Mucosa of descending colon (tissue), 3 donors: ENCODE measurements at regions not wholly inside any gene's neighbourhood (a gene's known extent, or its start where the extent isn't known, plus 50 kb on each side); places are given as distances from the start of the nearest gene placed in this dataset.
A peak's percentile ranks its signal among the peaks of the same experiment; 100 is the strongest.
"Not testable (repeated sequence)": the region's sequence is repeated elsewhere in the genome, so short reads cannot be mapped to it uniquely, and the experiment has no call there.

ENCODE experiments used
- ATAC-seq: fragments of 200-7000 bp; cut with Tn5 transposase; one replicate; pipeline ENCODE4 v1.9.1; 2020; ENCODE audit warnings: mild to moderate bottlenecking, moderate library complexity
- DNase-seq, 3 donors: peaks; one replicate each; pipeline ENCODE4 v3.0.0-alpha.2; 2020
- H3K36me3 ChIP-seq: fragments of 200-600 bp; one replicate; pipeline ENCODE4 v1.8.0; 2021; ENCODE audit warnings: low read depth, mild to moderate bottlenecking
- H3K4me1 ChIP-seq: fragments of 200-600 bp; one replicate; pipeline ENCODE4 v1.8.0; 2021; ENCODE audit warnings: low read depth, mild to moderate bottlenecking
- H3K4me3 ChIP-seq: fragments of 200-600 bp; one replicate; pipeline ENCODE4 v1.8.0; 2021; ENCODE audit warnings: mild to moderate bottlenecking
- H3K9me3 ChIP-seq: fragments of 200-600 bp; one replicate; pipeline ENCODE4 v1.8.0; 2021; ENCODE audit warnings: mild to moderate bottlenecking
- intact Hi-C, 2 donors: fragments of 100-400 bp; cut with DNase I in 1 of 2; cut with micrococcal nuclease in 1 of 2; formaldehyde crosslinking; loops; one replicate each; pipeline versions ENCODE4 v1.11.0 to v1.11.1; 2022; cut with DNase I, micrococcal nuclease
- TF ChIP-seq, protein P1 (sequence below): fragments of 200-600 bp; IDR thresholded peaks from one replicate; pipeline ENCODE4 v1.8.0; 2022; ENCODE audit warnings: antibody characterized with exemption, mild to moderate bottlenecking
- donor health status: DM: no; HTN: no; CAD: no; lungs with moderate emphysema.
- donor health status: DM: no; HTN: no; CAD: no.
- donor health status: DM: no; HTN: yes; CAD: no.

DNA sequence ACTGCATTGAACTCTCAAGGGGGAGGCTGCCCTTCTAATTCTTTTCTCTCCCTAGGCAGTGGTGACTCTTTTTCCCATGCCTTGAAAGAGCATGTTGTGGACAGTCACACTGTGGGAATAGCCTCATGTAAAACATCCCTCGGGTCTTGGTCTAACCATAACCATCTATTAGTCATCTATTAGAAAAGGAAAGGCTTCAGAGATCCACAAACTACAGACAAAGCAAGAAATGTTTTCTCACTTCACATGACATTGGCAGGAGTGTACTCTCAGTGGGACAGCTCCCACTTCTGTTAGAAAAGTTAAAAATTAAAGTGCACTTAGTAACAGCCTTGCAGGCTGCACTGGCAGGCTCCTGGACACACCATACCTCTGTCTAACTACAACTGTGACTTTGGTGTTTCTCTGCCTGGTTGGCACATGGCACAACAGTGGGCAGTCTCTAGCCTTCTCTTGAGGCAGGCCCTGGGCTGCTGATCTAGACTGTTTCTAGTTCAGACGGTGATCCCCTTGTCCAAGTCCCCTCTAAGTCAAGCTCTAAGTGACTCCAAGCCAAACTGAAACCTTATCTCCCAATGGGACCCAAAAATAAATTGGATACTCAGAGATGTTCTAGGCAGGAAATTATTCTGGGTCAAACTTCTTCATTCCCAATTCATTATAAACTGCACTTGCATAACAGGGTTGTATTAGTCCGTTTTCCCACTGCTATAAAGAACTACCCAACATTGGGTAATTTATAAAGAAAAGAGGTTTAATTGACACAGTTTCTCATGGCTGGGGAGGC, 57.9 kb upstream of the ITGB1 start:
- no peak for DNase-seq
- Histone ChIP-seq H3K36me3 (no peaks in the 10 kb centered on the region), H3K4me1 (no peaks in the 10 kb centered on the region), H3K9me3 (no peaks in the 10 kb centered on the region), H3K4me3 (no peak overlapping the region)
- TF ChIP-seq, protein P1, sequence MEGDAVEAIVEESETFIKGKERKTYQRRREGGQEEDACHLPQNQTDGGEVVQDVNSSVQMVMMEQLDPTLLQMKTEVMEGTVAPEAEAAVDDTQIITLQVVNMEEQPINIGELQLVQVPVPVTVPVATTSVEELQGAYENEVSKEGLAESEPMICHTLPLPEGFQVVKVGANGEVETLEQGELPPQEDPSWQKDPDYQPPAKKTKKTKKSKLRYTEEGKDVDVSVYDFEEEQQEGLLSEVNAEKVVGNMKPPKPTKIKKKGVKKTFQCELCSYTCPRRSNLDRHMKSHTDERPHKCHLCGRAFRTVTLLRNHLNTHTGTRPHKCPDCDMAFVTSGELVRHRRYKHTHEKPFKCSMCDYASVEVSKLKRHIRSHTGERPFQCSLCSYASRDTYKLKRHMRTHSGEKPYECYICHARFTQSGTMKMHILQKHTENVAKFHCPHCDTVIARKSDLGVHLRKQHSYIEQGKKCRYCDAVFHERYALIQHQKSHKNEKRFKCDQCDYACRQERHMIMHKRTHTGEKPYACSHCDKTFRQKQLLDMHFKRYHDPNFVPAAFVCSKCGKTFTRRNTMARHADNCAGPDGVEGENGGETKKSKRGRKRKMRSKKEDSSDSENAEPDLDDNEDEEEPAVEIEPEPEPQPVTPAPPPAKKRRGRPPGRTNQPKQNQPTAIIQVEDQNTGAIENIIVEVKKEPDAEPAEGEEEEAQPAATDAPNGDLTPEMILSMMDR, result no peak
- intact Hi-C loops, result no loop called here
- no peak for ATAC-seq

DNA sequence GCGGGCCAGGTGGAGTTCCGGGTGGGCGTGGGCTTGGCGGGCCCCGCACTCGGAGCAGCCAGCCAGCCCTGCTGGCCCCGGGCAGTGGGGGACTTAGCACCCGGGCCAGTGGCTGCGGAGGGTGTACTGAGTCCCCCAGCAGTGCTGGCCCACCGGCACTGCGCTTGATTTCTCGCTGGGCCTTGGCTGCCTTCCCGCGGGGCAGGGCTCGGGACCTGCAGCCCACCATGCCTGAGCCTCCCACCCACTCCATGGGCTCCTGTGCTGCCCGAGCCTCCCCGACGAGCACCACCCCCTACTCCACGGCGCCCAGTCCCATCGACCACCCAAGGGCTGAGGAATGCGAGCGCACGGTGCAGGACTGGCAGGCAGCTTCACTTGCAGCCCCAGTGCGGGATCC, 55.3 kb upstream of the ITGB1 start:
- H3K4me1 ChIP-seq, H3K9me3 ChIP-seq, DNase-seq, H3K4me3 ChIP-seq, H3K36me3 ChIP-seq, intact Hi-C loops, ATAC-seq: not testable (repeated sequence)

- Histone ChIP-seq H3K4me1 (peaks cover 2% of the 10 kb centered on the region), H3K36me3 (no peaks in the 10 kb centered on the region), H3K4me3 (no peak overlapping the region), H3K9me3 (no peaks in the 10 kb centered on the region)
- DNase-seq, result no peak
- intact Hi-C loops, result no loop called here
- TF ChIP-seq, protein P1, result no peak
- ATAC-seq, result no peak
These were observed 54.3 kb upstream of the ITGB1 start for GRCh38 chr10:33012306-33012705.

DNA sequence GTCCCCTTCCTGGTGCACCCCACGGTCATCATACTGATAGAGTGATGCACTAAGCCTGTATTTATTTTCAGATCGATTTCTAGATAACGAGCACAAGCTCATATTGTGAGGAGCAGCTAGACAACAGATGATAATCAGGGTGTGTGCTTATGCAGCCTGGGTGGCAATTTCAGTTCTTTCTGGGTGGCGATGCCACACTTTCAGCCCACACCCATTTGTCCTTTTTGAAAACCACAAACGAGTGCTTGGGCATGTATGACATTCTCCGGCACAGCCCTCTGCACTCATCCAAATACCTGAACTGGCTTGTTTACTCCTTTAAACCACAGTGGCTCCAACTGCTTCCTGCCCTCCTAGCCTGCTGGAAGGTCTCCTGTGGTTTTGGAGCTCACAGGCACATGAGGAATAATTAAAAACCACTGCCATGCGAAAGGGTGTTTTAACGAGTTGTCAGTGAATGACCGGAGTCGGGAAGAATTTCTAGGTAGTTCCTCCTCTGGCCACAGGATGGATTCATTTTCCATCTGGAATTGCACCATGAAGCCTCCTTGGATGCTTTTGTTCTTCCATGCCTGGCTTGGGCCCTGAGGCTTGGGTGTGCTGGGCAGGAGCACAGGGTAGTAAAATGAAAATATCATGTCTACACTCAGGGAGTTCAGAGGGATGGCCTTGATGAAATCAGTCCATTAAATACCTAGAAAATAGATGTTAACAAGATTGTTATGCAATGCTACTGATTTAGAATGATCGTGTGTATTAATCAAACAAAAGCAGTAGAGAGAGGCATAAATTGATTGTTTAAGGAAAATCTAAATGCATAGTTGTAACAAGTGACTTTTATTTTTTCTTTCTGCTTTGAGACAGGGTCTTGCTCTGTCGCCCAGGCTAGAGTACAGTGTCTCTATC, 52.4 kb upstream of the ITGB1 start:
- Histone ChIP-seq H3K4me3 (no peak overlapping the region), H3K9me3 (no peaks in the 10 kb centered on the region), H3K36me3 (no peaks in the 10 kb centered on the region), H3K4me1 (peaks cover 8% of the 10 kb centered on the region)
- TF ChIP-seq, protein P1, result no peak
- intact Hi-C loops, result no loop called here
- ATAC-seq, result peak; percentile 37
- DNase-seq, result no peak

DNA sequence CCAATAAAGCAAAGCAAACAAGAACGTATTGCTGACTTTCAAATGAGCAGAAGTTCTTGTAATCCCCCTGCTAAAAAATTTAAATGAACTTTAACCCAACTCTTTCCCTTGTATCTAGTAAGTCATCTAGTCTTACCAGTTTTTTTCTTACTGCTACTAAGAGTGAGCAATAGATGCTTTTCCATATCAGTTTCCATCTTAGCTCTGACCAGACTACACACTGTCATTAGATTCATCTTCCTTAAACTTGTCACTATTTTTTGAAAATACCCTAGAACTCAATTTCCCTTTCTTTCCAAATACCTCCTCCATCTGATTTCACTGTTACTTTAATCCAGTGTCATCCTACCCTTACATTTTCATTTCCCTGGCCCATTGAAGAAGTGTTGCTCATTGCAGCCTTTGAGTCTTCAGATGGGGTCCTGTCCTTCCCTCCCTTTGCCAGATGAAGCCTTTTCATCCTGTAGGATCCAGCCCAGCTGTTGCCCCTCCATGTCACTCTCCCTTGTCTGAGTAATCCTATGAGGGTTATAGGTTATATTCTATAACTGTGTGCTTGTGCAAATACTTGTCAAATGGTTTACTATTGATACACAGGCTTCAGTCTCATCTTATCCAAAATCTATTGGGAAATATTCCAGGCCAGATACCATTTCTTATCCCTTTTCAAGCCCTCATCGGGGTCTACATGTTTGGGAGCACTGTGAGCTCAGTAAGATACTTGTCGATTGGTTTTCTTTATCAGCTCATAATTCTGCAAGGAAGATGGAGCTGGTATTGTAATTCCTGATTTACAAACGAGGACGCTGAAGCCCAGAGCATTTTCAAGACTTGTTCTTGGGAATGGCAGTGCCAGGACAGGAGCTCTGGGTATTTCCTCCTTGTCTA, 51.5 kb upstream of the ITGB1 start:
- TF ChIP-seq, protein P1, result no peak
- ATAC-seq, result no peak
- intact Hi-C loops, result loop anchor here (2.0 to 10.0 kb wide), 3 partner anchors 55 to 215 kb away; partner anchors contain the start of gene ITGB1 (in 1 of the 2)
- no peaks in the 10 kb centered on the region for H3K36me3 ChIP-seq
- H3K9me3 ChIP-seq, result no peaks in the 10 kb centered on the region
- H3K4me1 ChIP-seq, result peaks cover 8% of the 10 kb centered on the region
- no peak for DNase-seq
- no peak overlapping the region for H3K4me3 ChIP-seq
